ENCODE measurements at regions not wholly inside any gene's neighbourhood (a gene's known extent, or its start where the extent isn't known, plus 50 kb on each side); places are given as distances from the start of the nearest gene placed in this dataset.

DNA sequence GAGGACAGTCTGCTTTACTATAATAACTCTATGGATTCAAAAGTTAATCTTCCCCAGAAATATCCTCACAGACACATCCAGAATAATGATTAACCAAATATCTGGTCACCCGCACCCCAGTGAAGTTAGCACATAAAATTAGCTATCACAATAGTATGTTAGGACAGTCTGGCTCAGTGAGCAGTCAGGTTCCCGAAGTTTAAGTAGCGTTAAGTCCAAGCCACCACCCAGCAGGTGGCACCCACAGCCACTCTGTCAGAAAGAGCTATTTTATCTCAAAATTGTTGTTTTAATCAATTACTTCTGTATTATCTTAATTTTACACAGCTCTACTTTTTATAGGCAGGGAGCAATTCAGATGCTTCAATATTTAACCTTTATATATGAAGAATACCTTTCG lies 537.5 kb downstream of the MBD2 start:
- Histone ChIP-seq H3K4me1 (ENCODE audit: insufficient read depth, low read length) (no peaks in the 10 kb centered on the region), H3K79me2 (ENCODE audit: insufficient read depth, low read length) (no peaks in the 10 kb centered on the region), H4K5ac (ENCODE audit: insufficient read length, low read depth, low read length) (no peak overlapping the region), H3K56ac (ENCODE audit: insufficient read length, low read depth, low read length) (no peak overlapping the region), H2AK5ac (ENCODE audit: insufficient read length, low read length) (no peak overlapping the region), H3K79me1 (ENCODE audit: insufficient read depth, low read depth, low read length, poor library complexity, severe bottlenecking) (no peaks in the 10 kb centered on the region), H3K23me2 (ENCODE audit: insufficient read length, low read depth, low read length, poor library complexity, severe bottlenecking) (no peaks in the 10 kb centered on the region), H3K4ac (ENCODE audit: low read depth, low read length) (no peak overlapping the region), H3K14ac (ENCODE audit: insufficient read depth, low read length) (no peak overlapping the region), H2AFZ (ENCODE audit: low read length) (no peak overlapping the region), H4K20me1 (ENCODE audit: control insufficient read depth, insufficient read depth, insufficient read length) (no peaks in the 10 kb centered on the region), H3K27ac (ENCODE audit: insufficient read length, low read depth, low read length) (no peak overlapping the region), H2BK12ac (ENCODE audit: insufficient read length, low read depth, low read length) (no peak overlapping the region), H2BK15ac (ENCODE audit: low read depth, low read length) (no peak overlapping the region), H3K9ac (ENCODE audit: extremely low read depth, insufficient read length, low read length) (no peak overlapping the region), H4K91ac (ENCODE audit: insufficient read length, low read depth, low read length) (no peak overlapping the region), H3K9me3 (ENCODE audit: control insufficient read depth, low read depth, low read length) (no peaks in the 10 kb centered on the region), H3K4me2 (ENCODE audit: insufficient read depth, insufficient read length, low read length) (no peak overlapping the region), H3K27me3 (ENCODE audit: insufficient read depth, low read length) (no peaks in the 10 kb centered on the region), H3K18ac (ENCODE audit: insufficient read length, low read depth, low read length) (no peak overlapping the region), H4K8ac (replicated peaks; ENCODE audit: insufficient read length, low read depth, low read length) (no peak overlapping the region), H3K23ac (ENCODE audit: insufficient read length, low read depth, low read length) (no peak overlapping the region), H3T11ph (ENCODE audit: low read length) (no peak overlapping the region), H2BK20ac (ENCODE audit: low read depth, low read length, poor library complexity, severe bottlenecking) (no peak overlapping the region), H2BK5ac (ENCODE audit: insufficient read length, low read length) (no peak overlapping the region), H2BK120ac (ENCODE audit: low read depth, low read length, poor library complexity, severe bottlenecking) (no peak overlapping the region)
- H3K9me3 Mint-ChIP-seq, result peaks cover 0 to 3% of the 10 kb centered on the region in 2 experiments; a peak in 2 of 5 replicates
- TF ChIP-seq, protein P1, sequence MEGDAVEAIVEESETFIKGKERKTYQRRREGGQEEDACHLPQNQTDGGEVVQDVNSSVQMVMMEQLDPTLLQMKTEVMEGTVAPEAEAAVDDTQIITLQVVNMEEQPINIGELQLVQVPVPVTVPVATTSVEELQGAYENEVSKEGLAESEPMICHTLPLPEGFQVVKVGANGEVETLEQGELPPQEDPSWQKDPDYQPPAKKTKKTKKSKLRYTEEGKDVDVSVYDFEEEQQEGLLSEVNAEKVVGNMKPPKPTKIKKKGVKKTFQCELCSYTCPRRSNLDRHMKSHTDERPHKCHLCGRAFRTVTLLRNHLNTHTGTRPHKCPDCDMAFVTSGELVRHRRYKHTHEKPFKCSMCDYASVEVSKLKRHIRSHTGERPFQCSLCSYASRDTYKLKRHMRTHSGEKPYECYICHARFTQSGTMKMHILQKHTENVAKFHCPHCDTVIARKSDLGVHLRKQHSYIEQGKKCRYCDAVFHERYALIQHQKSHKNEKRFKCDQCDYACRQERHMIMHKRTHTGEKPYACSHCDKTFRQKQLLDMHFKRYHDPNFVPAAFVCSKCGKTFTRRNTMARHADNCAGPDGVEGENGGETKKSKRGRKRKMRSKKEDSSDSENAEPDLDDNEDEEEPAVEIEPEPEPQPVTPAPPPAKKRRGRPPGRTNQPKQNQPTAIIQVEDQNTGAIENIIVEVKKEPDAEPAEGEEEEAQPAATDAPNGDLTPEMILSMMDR (conservative IDR thresholded peaks at IDR 0.05), result no peak; the same call in 2 of the 3 replicates
- no peak overlapping the region for H3K27ac Mint-ChIP-seq
- WGBS (ENCODE audit: extremely low coverage, insufficient read length, low lambda C conversion rate), result no CpG with 5 or more reads among the region's 4 CpGs
- no peaks in the 10 kb centered on the region; a peak in 1 of 7 replicates for H3K36me3 Mint-ChIP-seq (ENCODE audit: insufficient read depth in 1 of 3, low read depth in 3 of 3)
- H3K27me3 Mint-ChIP-seq (ENCODE audit: low read depth), result no peaks in the 10 kb centered on the region; the same call in 1 of the 2 replicates
- peaks cover 4 to 6% of the 10 kb centered on the region in 2 experiments; a peak in 1 of 4 replicates for H3K4me1 Mint-ChIP-seq
- H3K4me3 Mint-ChIP-seq, result no peak overlapping the region
- no peak for DNase-seq

Data from H9 (cell line).